ENCODE measurements at regions not wholly inside any gene's neighbourhood (a gene's known extent, or its start where the extent isn't known, plus 50 kb on each side); places are given as distances from the start of the nearest gene placed in this dataset.

DNA sequence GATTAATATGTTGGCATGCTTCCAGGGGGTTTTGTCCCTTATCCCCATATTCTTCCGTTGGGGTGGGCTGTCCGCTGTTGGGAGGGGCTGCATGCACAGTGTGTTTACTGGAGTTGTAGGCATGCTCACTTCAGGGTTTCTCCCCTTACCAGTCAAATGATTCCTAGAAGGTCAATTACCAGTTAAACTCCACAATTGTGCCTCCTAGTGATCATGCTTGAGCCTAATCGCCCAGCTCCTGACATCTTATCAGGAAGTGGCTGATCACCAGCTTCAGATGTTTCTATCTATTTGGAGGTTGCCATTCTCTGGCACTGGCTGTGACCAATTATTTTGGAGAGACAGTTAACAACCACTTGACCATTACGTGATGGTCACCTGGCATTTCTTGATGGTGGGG, 1090.0 kb downstream of the SLITRK5 start:
- peaks cover 2% of the 10 kb centered on the region for H3K27me3 Mint-ChIP-seq (ENCODE audit: insufficient read depth, low read depth, poor library complexity)
- H3K4me3 Mint-ChIP-seq = no peak overlapping the region
- no peaks in the 10 kb centered on the region for H4K20me1 ChIP-seq (replicated peaks; ENCODE audit: insufficient read depth)
- no peaks in the 10 kb centered on the region for H3F3A ChIP-seq (replicated peaks; ENCODE audit: low read depth)
- no peaks in the 10 kb centered on the region for H3K36me3 ChIP-seq (ENCODE audit: insufficient read depth)
- peaks cover 24% of the 10 kb centered on the region for H3K27me3 ChIP-seq (ENCODE audit: insufficient read depth)
- H3K4me2 ChIP-seq = no peak overlapping the region
- H2AFZ ChIP-seq = no peak overlapping the region
- no peak for TF ChIP-seq STAT1 (IDR thresholded peaks at IDR 0.05; ENCODE audit: unreplicated experiment)
- no peak for TF ChIP-seq NANOG (IDR thresholded peaks at IDR 0.05; ENCODE audit: borderline replicate concordance)
- no peak for TF ChIP-seq EZH2phosphoT487 (IDR thresholded peaks at IDR 0.05; ENCODE audit: unreplicated experiment)
- TF ChIP-seq, protein P1, sequence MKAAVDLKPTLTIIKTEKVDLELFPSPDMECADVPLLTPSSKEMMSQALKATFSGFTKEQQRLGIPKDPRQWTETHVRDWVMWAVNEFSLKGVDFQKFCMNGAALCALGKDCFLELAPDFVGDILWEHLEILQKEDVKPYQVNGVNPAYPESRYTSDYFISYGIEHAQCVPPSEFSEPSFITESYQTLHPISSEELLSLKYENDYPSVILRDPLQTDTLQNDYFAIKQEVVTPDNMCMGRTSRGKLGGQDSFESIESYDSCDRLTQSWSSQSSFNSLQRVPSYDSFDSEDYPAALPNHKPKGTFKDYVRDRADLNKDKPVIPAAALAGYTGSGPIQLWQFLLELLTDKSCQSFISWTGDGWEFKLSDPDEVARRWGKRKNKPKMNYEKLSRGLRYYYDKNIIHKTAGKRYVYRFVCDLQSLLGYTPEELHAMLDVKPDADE (IDR thresholded peaks at IDR 0.05) = no peak
- TF ChIP-seq, protein P2, sequence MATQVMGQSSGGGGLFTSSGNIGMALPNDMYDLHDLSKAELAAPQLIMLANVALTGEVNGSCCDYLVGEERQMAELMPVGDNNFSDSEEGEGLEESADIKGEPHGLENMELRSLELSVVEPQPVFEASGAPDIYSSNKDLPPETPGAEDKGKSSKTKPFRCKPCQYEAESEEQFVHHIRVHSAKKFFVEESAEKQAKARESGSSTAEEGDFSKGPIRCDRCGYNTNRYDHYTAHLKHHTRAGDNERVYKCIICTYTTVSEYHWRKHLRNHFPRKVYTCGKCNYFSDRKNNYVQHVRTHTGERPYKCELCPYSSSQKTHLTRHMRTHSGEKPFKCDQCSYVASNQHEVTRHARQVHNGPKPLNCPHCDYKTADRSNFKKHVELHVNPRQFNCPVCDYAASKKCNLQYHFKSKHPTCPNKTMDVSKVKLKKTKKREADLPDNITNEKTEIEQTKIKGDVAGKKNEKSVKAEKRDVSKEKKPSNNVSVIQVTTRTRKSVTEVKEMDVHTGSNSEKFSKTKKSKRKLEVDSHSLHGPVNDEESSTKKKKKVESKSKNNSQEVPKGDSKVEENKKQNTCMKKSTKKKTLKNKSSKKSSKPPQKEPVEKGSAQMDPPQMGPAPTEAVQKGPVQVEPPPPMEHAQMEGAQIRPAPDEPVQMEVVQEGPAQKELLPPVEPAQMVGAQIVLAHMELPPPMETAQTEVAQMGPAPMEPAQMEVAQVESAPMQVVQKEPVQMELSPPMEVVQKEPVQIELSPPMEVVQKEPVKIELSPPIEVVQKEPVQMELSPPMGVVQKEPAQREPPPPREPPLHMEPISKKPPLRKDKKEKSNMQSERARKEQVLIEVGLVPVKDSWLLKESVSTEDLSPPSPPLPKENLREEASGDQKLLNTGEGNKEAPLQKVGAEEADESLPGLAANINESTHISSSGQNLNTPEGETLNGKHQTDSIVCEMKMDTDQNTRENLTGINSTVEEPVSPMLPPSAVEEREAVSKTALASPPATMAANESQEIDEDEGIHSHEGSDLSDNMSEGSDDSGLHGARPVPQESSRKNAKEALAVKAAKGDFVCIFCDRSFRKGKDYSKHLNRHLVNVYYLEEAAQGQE (IDR thresholded peaks at IDR 0.05; ENCODE audit: unreplicated experiment) = no peak
- TF ChIP-seq EZH2 (IDR thresholded peaks at IDR 0.05; ENCODE audit: low read depth, unreplicated experiment) = no peak
- TF ChIP-seq, protein P3, sequence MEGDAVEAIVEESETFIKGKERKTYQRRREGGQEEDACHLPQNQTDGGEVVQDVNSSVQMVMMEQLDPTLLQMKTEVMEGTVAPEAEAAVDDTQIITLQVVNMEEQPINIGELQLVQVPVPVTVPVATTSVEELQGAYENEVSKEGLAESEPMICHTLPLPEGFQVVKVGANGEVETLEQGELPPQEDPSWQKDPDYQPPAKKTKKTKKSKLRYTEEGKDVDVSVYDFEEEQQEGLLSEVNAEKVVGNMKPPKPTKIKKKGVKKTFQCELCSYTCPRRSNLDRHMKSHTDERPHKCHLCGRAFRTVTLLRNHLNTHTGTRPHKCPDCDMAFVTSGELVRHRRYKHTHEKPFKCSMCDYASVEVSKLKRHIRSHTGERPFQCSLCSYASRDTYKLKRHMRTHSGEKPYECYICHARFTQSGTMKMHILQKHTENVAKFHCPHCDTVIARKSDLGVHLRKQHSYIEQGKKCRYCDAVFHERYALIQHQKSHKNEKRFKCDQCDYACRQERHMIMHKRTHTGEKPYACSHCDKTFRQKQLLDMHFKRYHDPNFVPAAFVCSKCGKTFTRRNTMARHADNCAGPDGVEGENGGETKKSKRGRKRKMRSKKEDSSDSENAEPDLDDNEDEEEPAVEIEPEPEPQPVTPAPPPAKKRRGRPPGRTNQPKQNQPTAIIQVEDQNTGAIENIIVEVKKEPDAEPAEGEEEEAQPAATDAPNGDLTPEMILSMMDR (conservative IDR thresholded peaks at IDR 0.05; ENCODE audit: low read depth in 2 of 2) = peak; percentile 32 to 61
- TF ChIP-seq, protein P4, sequence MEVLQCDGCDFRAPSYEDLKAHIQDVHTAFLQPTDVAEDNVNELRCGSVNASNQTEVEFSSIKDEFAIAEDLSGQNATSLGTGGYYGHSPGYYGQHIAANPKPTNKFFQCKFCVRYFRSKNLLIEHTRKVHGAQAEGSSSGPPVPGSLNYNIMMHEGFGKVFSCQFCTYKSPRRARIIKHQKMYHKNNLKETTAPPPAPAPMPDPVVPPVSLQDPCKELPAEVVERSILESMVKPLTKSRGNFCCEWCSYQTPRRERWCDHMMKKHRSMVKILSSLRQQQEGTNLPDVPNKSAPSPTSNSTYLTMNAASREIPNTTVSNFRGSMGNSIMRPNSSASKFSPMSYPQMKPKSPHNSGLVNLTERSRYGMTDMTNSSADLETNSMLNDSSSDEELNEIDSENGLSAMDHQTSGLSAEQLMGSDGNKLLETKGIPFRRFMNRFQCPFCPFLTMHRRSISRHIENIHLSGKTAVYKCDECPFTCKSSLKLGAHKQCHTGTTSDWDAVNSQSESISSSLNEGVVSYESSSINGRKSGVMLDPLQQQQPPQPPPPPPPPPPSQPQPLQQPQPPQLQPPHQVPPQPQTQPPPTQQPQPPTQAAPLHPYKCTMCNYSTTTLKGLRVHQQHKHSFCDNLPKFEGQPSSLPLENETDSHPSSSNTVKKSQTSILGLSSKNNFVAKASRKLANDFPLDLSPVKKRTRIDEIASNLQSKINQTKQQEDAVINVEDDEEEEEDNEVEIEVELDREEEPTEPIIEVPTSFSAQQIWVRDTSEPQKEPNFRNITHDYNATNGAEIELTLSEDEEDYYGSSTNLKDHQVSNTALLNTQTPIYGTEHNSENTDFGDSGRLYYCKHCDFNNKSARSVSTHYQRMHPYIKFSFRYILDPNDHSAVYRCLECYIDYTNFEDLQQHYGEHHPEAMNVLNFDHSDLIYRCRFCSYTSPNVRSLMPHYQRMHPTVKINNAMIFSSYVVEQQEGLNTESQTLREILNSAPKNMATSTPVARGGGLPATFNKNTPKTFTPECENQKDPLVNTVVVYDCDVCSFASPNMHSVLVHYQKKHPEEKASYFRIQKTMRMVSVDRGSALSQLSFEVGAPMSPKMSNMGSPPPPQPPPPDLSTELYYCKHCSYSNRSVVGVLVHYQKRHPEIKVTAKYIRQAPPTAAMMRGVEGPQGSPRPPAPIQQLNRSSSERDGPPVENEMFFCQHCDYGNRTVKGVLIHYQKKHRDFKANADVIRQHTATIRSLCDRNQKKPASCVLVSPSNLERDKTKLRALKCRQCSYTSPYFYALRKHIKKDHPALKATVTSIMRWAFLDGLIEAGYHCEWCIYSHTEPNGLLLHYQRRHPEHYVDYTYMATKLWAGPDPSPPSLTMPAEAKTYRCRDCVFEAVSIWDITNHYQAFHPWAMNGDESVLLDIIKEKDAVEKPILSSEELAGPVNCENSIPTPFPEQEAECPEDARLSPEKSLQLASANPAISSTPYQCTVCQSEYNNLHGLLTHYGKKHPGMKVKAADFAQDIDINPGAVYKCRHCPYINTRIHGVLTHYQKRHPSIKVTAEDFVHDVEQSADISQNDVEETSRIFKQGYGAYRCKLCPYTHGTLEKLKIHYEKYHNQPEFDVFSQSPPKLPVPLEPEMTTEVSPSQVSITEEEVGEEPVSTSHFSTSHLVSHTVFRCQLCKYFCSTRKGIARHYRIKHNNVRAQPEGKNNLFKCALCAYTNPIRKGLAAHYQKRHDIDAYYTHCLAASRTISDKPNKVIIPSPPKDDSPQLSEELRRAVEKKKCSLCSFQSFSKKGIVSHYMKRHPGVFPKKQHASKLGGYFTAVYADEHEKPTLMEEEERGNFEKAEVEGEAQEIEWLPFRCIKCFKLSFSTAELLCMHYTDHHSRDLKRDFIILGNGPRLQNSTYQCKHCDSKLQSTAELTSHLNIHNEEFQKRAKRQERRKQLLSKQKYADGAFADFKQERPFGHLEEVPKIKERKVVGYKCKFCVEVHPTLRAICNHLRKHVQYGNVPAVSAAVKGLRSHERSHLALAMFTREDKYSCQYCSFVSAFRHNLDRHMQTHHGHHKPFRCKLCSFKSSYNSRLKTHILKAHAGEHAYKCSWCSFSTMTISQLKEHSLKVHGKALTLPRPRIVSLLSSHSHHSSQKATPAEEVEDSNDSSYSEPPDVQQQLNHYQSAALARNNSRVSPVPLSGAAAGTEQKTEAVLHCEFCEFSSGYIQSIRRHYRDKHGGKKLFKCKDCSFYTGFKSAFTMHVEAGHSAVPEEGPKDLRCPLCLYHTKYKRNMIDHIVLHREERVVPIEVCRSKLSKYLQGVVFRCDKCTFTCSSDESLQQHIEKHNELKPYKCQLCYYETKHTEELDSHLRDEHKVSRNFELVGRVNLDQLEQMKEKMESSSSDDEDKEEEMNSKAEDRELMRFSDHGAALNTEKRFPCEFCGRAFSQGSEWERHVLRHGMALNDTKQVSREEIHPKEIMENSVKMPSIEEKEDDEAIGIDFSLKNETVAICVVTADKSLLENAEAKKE (CRISPR knock-in tag; IDR thresholded peaks at IDR 0.05) = no peak
- H3K4me3 ChIP-seq = no peak overlapping the region
- H3K4me1 Mint-ChIP-seq = peaks cover 5% of the 10 kb centered on the region
- no peaks in the 10 kb centered on the region for H3K9me2 ChIP-seq (ENCODE audit: insufficient read depth)
- ATAC-seq = no peak; the same call in 2 of the 3 replicates
- no peaks in the 10 kb centered on the region for H3K4me1 ChIP-seq (ENCODE audit: insufficient read depth)
- no peaks in the 10 kb centered on the region; the same call in 2 of the 3 replicates for H3K9me3 Mint-ChIP-seq
- no peak overlapping the region for H3K27ac Mint-ChIP-seq
- H3K36me3 Mint-ChIP-seq (ENCODE audit: low read depth) = no peaks in the 10 kb centered on the region
- no peak overlapping the region for H3K27ac ChIP-seq (ENCODE audit: low read depth)
- DNase-seq (ENCODE audit: low spot score) = peak; percentile 45
- no peaks in the 10 kb centered on the region for H3K79me2 ChIP-seq (replicated peaks; ENCODE audit: insufficient read depth)

All from GM23338 (cell line).